AML-193 (cell line): ENCODE measurements at regions not wholly inside any gene's neighbourhood (a gene's known extent, or its start where the extent isn't known, plus 50 kb on each side); places are given as distances from the start of the nearest gene placed in this dataset.
"Not testable (repeated sequence)": the region's sequence is repeated elsewhere in the genome, so short reads cannot be mapped to it uniquely, and the experiment has no call there.

Source experiments
- DNase-seq, 2 experiments: peaks; one replicate each; lab custom pipeline; 2025; lab: John Stamatoyannopoulos, UW

GRCh38 chr12:46711756-46712155, 114.0 kb downstream of the SLC38A4 start:
- DNase-seq, result no peak

- no peak for DNase-seq
These were observed 115.6 kb downstream of the SLC38A4 start for GRCh38 chr12:46710125-46710743.

- no peak for DNase-seq
These were observed 123.0 kb downstream of the SLC38A4 start for GRCh38 chr12:46702581-46703344.

GRCh38 chr12:46701356-46701755, 124.4 kb downstream of the SLC38A4 start:
- DNase-seq, result no peak

- DNase-seq, result no peak
These were observed 125.8 kb downstream of the SLC38A4 start for GRCh38 chr12:46699986-46700385.

- no peak for DNase-seq
These were observed 127.8 kb downstream of the SLC38A4 start for GRCh38 chr12:46698003-46698402.

GRCh38 chr12:46693518-46693917, 132.3 kb downstream of the SLC38A4 start:
- no peak for DNase-seq

- DNase-seq, result no peak
These were observed 132.8 kb downstream of the SLC38A4 start for GRCh38 chr12:46693034-46693433.

GRCh38 chr12:46692606-46693005, 133.2 kb downstream of the SLC38A4 start:
- DNase-seq, result no peak

GRCh38 chr12:46686267-46686942, 139.4 kb downstream of the SLC38A4 start:
- no peak for DNase-seq

- not testable (repeated sequence) for DNase-seq
These were observed 141.6 kb downstream of the SLC38A4 start for GRCh38 chr12:46684243-46684642.

GRCh38 chr12:46682148-46682547, 143.6 kb downstream of the SLC38A4 start:
- DNase-seq, result no peak

- DNase-seq, result no peak
These were observed 145.3 kb downstream of the SLC38A4 start for GRCh38 chr12:46680506-46680905.

- no peak for DNase-seq
These were observed 146.0 kb downstream of the SLC38A4 start for GRCh38 chr12:46679754-46680153.

- no peak for DNase-seq
These were observed 147.4 kb downstream of the SLC38A4 start for GRCh38 chr12:46678426-46678825.

- peak; percentile 19 to 27 for DNase-seq
These were observed 148.0 kb downstream of the SLC38A4 start for GRCh38 chr12:46677749-46678148.

- no peak for DNase-seq
These were observed 148.8 kb downstream of the SLC38A4 start for GRCh38 chr12:46676797-46677520.

GRCh38 chr12:46676396-46676795, 149.4 kb downstream of the SLC38A4 start:
- DNase-seq, result no peak

GRCh38 chr12:46675736-46676135, 150.1 kb downstream of the SLC38A4 start:
- DNase-seq, result peak; percentile 7 to 32

- DNase-seq, result no peak
These were observed 151.0 kb downstream of the SLC38A4 start for GRCh38 chr12:46674800-46675199.

GRCh38 chr12:46674129-46674528, 151.7 kb downstream of the SLC38A4 start:
- no peak for DNase-seq

- no peak for DNase-seq
These were observed 154.7 kb downstream of the SLC38A4 start for GRCh38 chr12:46671102-46671501.
